Suprapubic skin (tissue), 4 donors: ENCODE measurements at regions not wholly inside any gene's neighbourhood (a gene's known extent, or its start where the extent isn't known, plus 50 kb on each side); places are given as distances from the start of the nearest gene placed in this dataset.

Experiments
- POLR2A ChIP-seq, 2 donors: fragments of 450-650 bp; IDR thresholded peaks; one replicate each; pipeline ENCODE4 v1.6.1; 2017; ENCODE audit warnings: antibody characterized with exemption in 2 of 2, mild to moderate bottlenecking in 2 of 2, moderate library complexity in 2 of 2
- POLR2AphosphoS5 ChIP-seq, 3 donors: sonication (generic); formaldehyde crosslinking; IDR thresholded peaks; one replicate each; pipeline ENCODE4 v1.6.1; 2017; ENCODE audit warnings: antibody characterized with exemption in 3 of 3
- TF ChIP-seq, protein P1 (sequence below), 2 donors: fragments of 200-600 bp in 1 of 2; fragments of 450-650 bp in 1 of 2; sonication (generic) in 1 of 2; IDR thresholded peaks; one replicate each; pipeline ENCODE4 v1.5.1; 2016 to 2019; ENCODE audit warnings: antibody characterized with exemption in 2 of 2, mild to moderate bottlenecking in 1 of 2, moderate library complexity in 1 of 2

DNA sequence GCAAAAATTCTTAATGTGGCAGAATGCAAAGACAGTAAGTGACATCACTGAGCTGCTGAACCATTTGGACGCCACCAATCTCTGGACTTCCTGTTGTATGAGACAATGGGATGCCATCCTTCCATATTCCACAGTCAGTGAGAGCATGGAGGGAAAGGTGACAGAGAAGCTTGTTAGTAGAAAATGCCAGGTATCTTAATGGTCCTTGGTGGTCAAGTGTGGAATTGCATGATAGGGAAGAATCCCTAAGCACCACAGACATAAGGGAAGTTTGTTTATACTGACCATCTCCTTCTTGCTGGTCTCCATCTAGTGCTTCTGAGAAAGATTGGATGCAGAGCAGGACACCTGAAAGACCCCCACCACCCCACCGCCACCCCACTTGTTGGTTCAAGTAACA is 1410.0 kb upstream of the TMEM132C start:
- TF ChIP-seq, protein P1, sequence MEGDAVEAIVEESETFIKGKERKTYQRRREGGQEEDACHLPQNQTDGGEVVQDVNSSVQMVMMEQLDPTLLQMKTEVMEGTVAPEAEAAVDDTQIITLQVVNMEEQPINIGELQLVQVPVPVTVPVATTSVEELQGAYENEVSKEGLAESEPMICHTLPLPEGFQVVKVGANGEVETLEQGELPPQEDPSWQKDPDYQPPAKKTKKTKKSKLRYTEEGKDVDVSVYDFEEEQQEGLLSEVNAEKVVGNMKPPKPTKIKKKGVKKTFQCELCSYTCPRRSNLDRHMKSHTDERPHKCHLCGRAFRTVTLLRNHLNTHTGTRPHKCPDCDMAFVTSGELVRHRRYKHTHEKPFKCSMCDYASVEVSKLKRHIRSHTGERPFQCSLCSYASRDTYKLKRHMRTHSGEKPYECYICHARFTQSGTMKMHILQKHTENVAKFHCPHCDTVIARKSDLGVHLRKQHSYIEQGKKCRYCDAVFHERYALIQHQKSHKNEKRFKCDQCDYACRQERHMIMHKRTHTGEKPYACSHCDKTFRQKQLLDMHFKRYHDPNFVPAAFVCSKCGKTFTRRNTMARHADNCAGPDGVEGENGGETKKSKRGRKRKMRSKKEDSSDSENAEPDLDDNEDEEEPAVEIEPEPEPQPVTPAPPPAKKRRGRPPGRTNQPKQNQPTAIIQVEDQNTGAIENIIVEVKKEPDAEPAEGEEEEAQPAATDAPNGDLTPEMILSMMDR (IDR thresholded peaks at IDR 0.05), result no peak
- TF ChIP-seq POLR2A (IDR thresholded peaks at IDR 0.05) (no peak), POLR2AphosphoS5 (IDR thresholded peaks at IDR 0.05) (no peak)
